Esophagus muscularis mucosa (tissue), 3 donors: ENCODE measurements at regions not wholly inside any gene's neighbourhood (a gene's known extent, or its start where the extent isn't known, plus 50 kb on each side); places are given as distances from the start of the nearest gene placed in this dataset.

Experiments used
- POLR2AphosphoS5 ChIP-seq, 2 donors: sonication (generic); formaldehyde crosslinking; IDR thresholded peaks; one replicate each; pipeline ENCODE4 v1.6.1; 2017; ENCODE audit warnings: antibody characterized with exemption in 2 of 2
- TF ChIP-seq, protein P1 (sequence below), 3 experiments: fragments of 200-600 bp in 2 of 3; fragments of 450-650 bp in 1 of 3; sonication (generic) in 2 of 3; IDR thresholded peaks; one replicate each; pipeline ENCODE4 v1.5.1; 2017 to 2019; ENCODE audit warnings: antibody characterized with exemption in 3 of 3, mild to moderate bottlenecking in 2 of 3, moderate library complexity in 1 of 3

DNA sequence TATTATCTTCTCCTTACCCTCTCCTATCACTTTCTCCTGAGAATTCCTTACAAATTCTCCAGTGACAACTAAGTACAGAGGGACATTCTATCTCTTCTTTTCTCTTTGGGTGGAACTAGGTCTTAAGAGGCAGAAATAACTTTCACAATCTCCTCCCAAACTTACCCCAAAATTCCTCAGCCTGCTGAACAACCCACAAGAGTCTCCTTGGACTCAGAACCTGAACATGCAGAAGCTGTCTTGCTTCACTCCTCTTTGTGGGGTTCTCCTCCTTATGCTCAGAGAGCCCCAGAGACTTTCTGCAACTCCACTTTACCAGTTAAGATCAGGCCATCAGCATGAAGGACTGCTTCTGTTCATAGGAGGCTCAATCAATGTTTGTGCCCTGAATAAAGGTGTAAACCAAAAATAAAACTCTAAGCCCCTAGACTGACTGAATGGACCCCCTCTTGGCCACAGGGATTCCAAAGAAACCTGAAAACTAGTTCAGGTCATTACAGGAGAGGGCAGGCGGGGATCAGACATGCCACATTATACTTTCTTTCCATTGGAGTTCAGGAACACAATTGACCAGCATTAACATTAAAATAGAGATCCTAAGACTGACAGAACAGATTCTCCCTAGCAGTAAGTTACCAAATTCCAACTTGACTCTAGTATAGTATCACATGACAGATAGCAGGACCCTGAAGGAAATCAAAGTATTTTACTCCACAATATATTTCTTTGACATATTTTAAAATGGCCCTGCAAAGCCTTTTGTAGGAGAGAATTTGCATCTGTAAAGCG lies 179.7 kb upstream of the FBXL17 start:
- no peak for TF ChIP-seq POLR2AphosphoS5 (IDR thresholded peaks at IDR 0.05)
- TF ChIP-seq, protein P1, sequence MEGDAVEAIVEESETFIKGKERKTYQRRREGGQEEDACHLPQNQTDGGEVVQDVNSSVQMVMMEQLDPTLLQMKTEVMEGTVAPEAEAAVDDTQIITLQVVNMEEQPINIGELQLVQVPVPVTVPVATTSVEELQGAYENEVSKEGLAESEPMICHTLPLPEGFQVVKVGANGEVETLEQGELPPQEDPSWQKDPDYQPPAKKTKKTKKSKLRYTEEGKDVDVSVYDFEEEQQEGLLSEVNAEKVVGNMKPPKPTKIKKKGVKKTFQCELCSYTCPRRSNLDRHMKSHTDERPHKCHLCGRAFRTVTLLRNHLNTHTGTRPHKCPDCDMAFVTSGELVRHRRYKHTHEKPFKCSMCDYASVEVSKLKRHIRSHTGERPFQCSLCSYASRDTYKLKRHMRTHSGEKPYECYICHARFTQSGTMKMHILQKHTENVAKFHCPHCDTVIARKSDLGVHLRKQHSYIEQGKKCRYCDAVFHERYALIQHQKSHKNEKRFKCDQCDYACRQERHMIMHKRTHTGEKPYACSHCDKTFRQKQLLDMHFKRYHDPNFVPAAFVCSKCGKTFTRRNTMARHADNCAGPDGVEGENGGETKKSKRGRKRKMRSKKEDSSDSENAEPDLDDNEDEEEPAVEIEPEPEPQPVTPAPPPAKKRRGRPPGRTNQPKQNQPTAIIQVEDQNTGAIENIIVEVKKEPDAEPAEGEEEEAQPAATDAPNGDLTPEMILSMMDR (IDR thresholded peaks at IDR 0.05): no peak
